IMR-90 (cell line): ENCODE measurements at regions not wholly inside any gene's neighbourhood (a gene's known extent, or its start where the extent isn't known, plus 50 kb on each side); places are given as distances from the start of the nearest gene placed in this dataset.

Experiments
- ATAC-seq: fragments of 200-7000 bp; cut with Tn5 transposase; 2 replicates; pipeline ENCODE4 v1.9.1; 2020; ENCODE audit warnings: low read depth, mild to moderate bottlenecking, moderate library complexity
- BruUV-seq: library from RNA; stranded (reverse); fragments of 400-500 nt; replicated peaks from 2 replicates; lab custom pipeline; 2021; lab: Mats Ljungman, UMichigan
- CTCF ChIA-PET: fragments of 300-600 bp; formaldehyde crosslinking; extraction: SDS; loops from one replicate; lab custom pipeline; 2021; ENCODE audit warnings: antibody characterized with exemption; lab: Yijun Ruan, JAX
- POLR2A ChIA-PET: fragments of 300-600 bp; sonication (Branson Sonifier 250); formaldehyde crosslinking; loops from one replicate; lab custom pipeline; 2022; ENCODE audit warnings: antibody characterized with exemption; ENCODE audit not compliant: unreplicated experiment; lab: Charles Lee
- DNase-seq: peaks from one replicate; pipeline ENCODE4 v3.0.0; 2013
- H2AFZ ChIP-seq: replicated peaks from 2 replicates; pipeline ENCODE3; 2013; ENCODE audit warnings: low read length, mild to moderate bottlenecking; ENCODE audit not compliant: poor library complexity
- H2AK5ac ChIP-seq: 2 replicates; pipeline ENCODE4 v1.6.1; 2013; ENCODE audit warnings: low read depth, low read length, inconsistent platforms
- H2AK9ac ChIP-seq: replicated peaks from 2 replicates; pipeline ENCODE3; 2013; ENCODE audit warnings: mild to moderate bottlenecking, low read depth, low read length, moderate library complexity; ENCODE audit not compliant: poor library complexity
- H2BK120ac ChIP-seq: 2 replicates; pipeline ENCODE4 v1.6.1; 2013; ENCODE audit warnings: low read depth, low read length, inconsistent platforms
- H2BK15ac ChIP-seq: 3 replicates; pipeline ENCODE4 v1.6.1; 2013; ENCODE audit warnings: low read depth, low read length, inconsistent platforms
- H2BK20ac ChIP-seq: 2 replicates; pipeline ENCODE4 v1.6.1; 2013; ENCODE audit warnings: low read depth, mild to moderate bottlenecking, inconsistent platforms, low read length, moderate library complexity
- H2BK5ac ChIP-seq: 2 replicates; pipeline ENCODE4 v1.6.1; 2013; ENCODE audit warnings: mild to moderate bottlenecking, low read depth, low read length, inconsistent platforms; ENCODE audit not compliant: poor library complexity, severe bottlenecking
- H3K14ac ChIP-seq: replicated peaks from 2 replicates; pipeline ENCODE4 v1.6.1; 2013; ENCODE audit warnings: low read depth, low read length, inconsistent platforms
- H3K18ac ChIP-seq: 2 replicates; pipeline ENCODE4 v1.6.1; 2013; ENCODE audit warnings: low read depth, low read length, control low read depth
- H3K23ac ChIP-seq: 2 replicates; pipeline ENCODE4 v1.6.1; 2013; ENCODE audit warnings: low read depth, low read length, inconsistent platforms
- H3K27ac ChIP-seq: 2 replicates; pipeline ENCODE4 v1.5.1; 2013; ENCODE audit warnings: mild to moderate bottlenecking, control low read depth, low read length; ENCODE audit not compliant: insufficient read depth
- H3K27me3 ChIP-seq: 2 replicates; pipeline ENCODE4 v1.6.1; 2013; ENCODE audit warnings: low read length; ENCODE audit not compliant: control insufficient read depth, insufficient read depth
- H3K36me3 ChIP-seq: 2 replicates; pipeline ENCODE4 v1.6.1; 2013; ENCODE audit warnings: low read length, mixed read lengths; ENCODE audit not compliant: control insufficient read depth, insufficient read depth
- H3K4ac ChIP-seq: 2 replicates; pipeline ENCODE4 v1.6.1; 2013; ENCODE audit warnings: low read depth, low read length, inconsistent platforms
- H3K4me1 ChIP-seq: 2 replicates; pipeline ENCODE4 v1.6.1; 2013; ENCODE audit warnings: low read length, mixed read lengths; ENCODE audit not compliant: control insufficient read depth, insufficient read depth
- H3K4me2 ChIP-seq: 2 replicates; pipeline ENCODE4 v1.6.1; 2013; ENCODE audit warnings: low read depth, mild to moderate bottlenecking, control low read depth, low read length, moderate library complexity
- H3K4me3 ChIP-seq: 2 replicates; pipeline ENCODE4 v1.5.1; 2013; ENCODE audit warnings: low read depth, mild to moderate bottlenecking, control low read depth, low read length, moderate library complexity; ENCODE audit not compliant: insufficient read depth
- H3K56ac ChIP-seq: 2 replicates; pipeline ENCODE4 v1.6.1; 2013; ENCODE audit warnings: low read length, inconsistent platforms; ENCODE audit not compliant: insufficient read depth; ENCODE audit errors: extremely low read depth
- H3K79me1 ChIP-seq, 2 experiments: 2 replicates each; pipeline ENCODE4 v1.6.1; 2013; ENCODE audit warnings: low read length in 2 of 2, inconsistent platforms in 1 of 2, low read depth in 1 of 2
- H3K9ac ChIP-seq: 2 replicates; pipeline ENCODE4 v1.6.1; 2013; ENCODE audit warnings: low read depth, low read length, control low read depth
- H3K9me1 ChIP-seq: 2 replicates; pipeline ENCODE4 v1.6.1; 2013; ENCODE audit warnings: low read length, inconsistent platforms; ENCODE audit not compliant: insufficient read depth
- H3K9me3 ChIP-seq: 2 replicates; pipeline ENCODE4 v1.6.1; 2013; ENCODE audit warnings: low read length; ENCODE audit not compliant: control insufficient read depth, insufficient read depth
- H4K20me1 ChIP-seq: 2 replicates; pipeline ENCODE4 v1.6.1; 2013; ENCODE audit warnings: low read length, inconsistent platforms; ENCODE audit not compliant: insufficient read depth
- H4K5ac ChIP-seq: 2 replicates; pipeline ENCODE4 v1.6.1; 2013; ENCODE audit warnings: mild to moderate bottlenecking, low read depth, low read length, control low read depth
- H4K8ac ChIP-seq, 2 experiments: 2 replicates each; pipeline ENCODE4 v1.6.1; 2013; ENCODE audit warnings: low read depth in 2 of 2, low read length in 2 of 2, control low read depth in 1 of 2, inconsistent platforms in 1 of 2
- H4K91ac ChIP-seq: 2 replicates; pipeline ENCODE4 v1.6.1; 2013; ENCODE audit warnings: low read depth, low read length, inconsistent platforms; ENCODE audit not compliant: insufficient read depth
- CEBPB ChIP-seq: IDR thresholded peaks from 2 replicates; pipeline ENCODE4 v1.6.1; 2012; ENCODE audit warnings: low read depth, low read length, improper control_type of control experiment
- ELK1 ChIP-seq: fragments of 150-350 bp; IDR thresholded peaks from 2 replicates; pipeline ENCODE4 v1.6.1; 2016; ENCODE audit warnings: low read depth, mild to moderate bottlenecking, low read length, moderate library complexity, borderline replicate concordance
- MAFK ChIP-seq: IDR thresholded peaks from 2 replicates; pipeline ENCODE4 v1.6.1; 2012; ENCODE audit warnings: low read depth, low read length, improper control_type of control experiment
- MAZ ChIP-seq: IDR thresholded peaks from 2 replicates; pipeline ENCODE4 v1.6.1; 2012; ENCODE audit warnings: low read depth, mild to moderate bottlenecking, low read length, improper control_type of control experiment, moderate library complexity, borderline replicate concordance
- MXI1 ChIP-seq: IDR thresholded peaks from 2 replicates; pipeline ENCODE4 v1.6.1; 2012; ENCODE audit warnings: low read depth, mild to moderate bottlenecking, low read length, moderate library complexity, borderline replicate concordance
- NFE2L2 ChIP-seq: fragments of 150-350 bp; IDR thresholded peaks from 2 replicates; pipeline ENCODE4 v1.6.1; 2016; ENCODE audit warnings: low read depth, mild to moderate bottlenecking, low read length
- POLR2A ChIP-seq: IDR thresholded peaks from 2 replicates; pipeline ENCODE4 v1.6.1; 2012; ENCODE audit warnings: mild to moderate bottlenecking, low read depth, low read length
- RAD21 ChIP-seq: IDR thresholded peaks from 2 replicates; pipeline ENCODE4 v1.6.1; 2012; ENCODE audit warnings: low read length, improper control_type of control experiment
- RCOR1 ChIP-seq: IDR thresholded peaks from 2 replicates; pipeline ENCODE4 v1.6.1; 2012; ENCODE audit warnings: mild to moderate bottlenecking, low read length, improper control_type of control experiment; ENCODE audit not compliant: insufficient replicate concordance
- USF2 ChIP-seq: fragments of 150-350 bp; IDR thresholded peaks from 2 replicates; pipeline ENCODE4 v1.6.1; 2017; ENCODE audit warnings: mild to moderate bottlenecking, antibody characterized with exemption, low read length, low read depth
- WGBS, 2 experiments: methylation state at CpG; one replicate each; pipeline versions ENCODE4 v1.1.5 to v1.1.7; 2013; ENCODE audit warnings: missing lambda C conversion rate in 2 of 2; ENCODE audit not compliant: insufficient read length in 1 of 2; ENCODE audit errors: extremely low coverage in 2 of 2; 5-methylcytosine and 5-hydroxymethylcytosine counted together
- dilution Hi-C: fragments of 300-500 bp; cut with HindIII; formaldehyde crosslinking; loops from one replicate; pipeline ENCODE4 v1.14.3; 2018; ENCODE audit warnings: low sequenced_read_pairs; ENCODE audit not compliant: unreplicated experiment
- in situ Hi-C: fragments of 300-500 bp; cut with MboI; formaldehyde crosslinking; loops from 3 replicates; pipeline ENCODE4 v1.14.3; 2019; ENCODE audit warnings: low sequenced_read_pairs, inconsistent platforms, mixed read lengths
- intact Hi-C: fragments of 100-400 bp; cut with micrococcal nuclease; formaldehyde crosslinking; loops from 2 replicates; pipeline ENCODE4 v1.10.0; 2022

- H4K8ac ChIP-seq: no peak overlapping the region
- no peaks in the 10 kb centered on the region for H3K9me1 ChIP-seq
- no peaks in the 10 kb centered on the region for H4K20me1 ChIP-seq
- H4K5ac ChIP-seq: no peak overlapping the region
- no peak overlapping the region for H2AK9ac ChIP-seq
- H3K9me3 ChIP-seq: no peaks in the 10 kb centered on the region
- H2AFZ ChIP-seq: no peak overlapping the region
- H4K91ac ChIP-seq: no peak overlapping the region
- no peak overlapping the region for H2AK5ac ChIP-seq
- H3K14ac ChIP-seq: no peak overlapping the region
- no peak overlapping the region for H3K4ac ChIP-seq
- no peak overlapping the region for H3K9ac ChIP-seq
- no peak overlapping the region for H3K23ac ChIP-seq
- BruUV-seq: no TSS peak
- WGBS, 2 experiments: no CpG with 5 or more reads among the region's 2 CpGs
- DNase-seq: no peak
- in situ Hi-C loops: no loop called here
- H3K27ac ChIP-seq: no peak overlapping the region
- H3K27me3 ChIP-seq: peaks cover 1% of the 10 kb centered on the region
- H3K4me1 ChIP-seq: no peaks in the 10 kb centered on the region
- no peak for TF ChIP-seq USF2
- no peak for TF ChIP-seq POLR2A
- TF ChIP-seq NFE2L2: no peak
- TF ChIP-seq MAZ: no peak
- TF ChIP-seq ELK1: no peak
- no peak for TF ChIP-seq MXI1
- TF ChIP-seq RCOR1: no peak
- TF ChIP-seq MAFK: no peak
- no peak for TF ChIP-seq CEBPB
- TF ChIP-seq RAD21: no peak
- no peaks in the 10 kb centered on the region for H3K79me1 ChIP-seq
- no peak overlapping the region for H3K4me2 ChIP-seq
- H3K18ac ChIP-seq: no peak overlapping the region
- ChIA-PET CTCF (no interaction called here), POLR2A (no interaction called here)
- no peak overlapping the region for H3K4me3 ChIP-seq
- intact Hi-C loops: no loop called here
- H3K56ac ChIP-seq: no peak overlapping the region
- H3K36me3 ChIP-seq: no peaks in the 10 kb centered on the region
- no peak overlapping the region for H2BK20ac ChIP-seq
- dilution Hi-C loops: no loop called here
- H2BK5ac ChIP-seq: no peak overlapping the region
- no peak overlapping the region for H2BK15ac ChIP-seq
- ATAC-seq: no peak
- H2BK120ac ChIP-seq: no peak overlapping the region
Measured at GRCh38 chr2:20900052-20900636, 77.2 kb upstream of the LDAH start.
